B cell (primary cell): ENCODE measurements at regions not wholly inside any gene's neighbourhood (a gene's known extent, or its start where the extent isn't known, plus 50 kb on each side); places are given as distances from the start of the nearest gene placed in this dataset.

ENCODE experiments used
- ATAC-seq: fragments of 200-7000 bp; cut with Tn5 transposase; one replicate; pipeline ENCODE4 v1.10.0; 2021; ENCODE audit warnings: low read depth, mild to moderate bottlenecking, moderate number of reproducible peaks, moderate library complexity
- CTCF ChIA-PET: fragments of 350-600 bp; sonication (Branson Sonifier 250); formaldehyde crosslinking; loops from one replicate; lab custom pipeline; 2021; ENCODE audit warnings: antibody characterized with exemption, inconsistent platforms; lab: Charles Lee
- POLR2A ChIA-PET: fragments of 350-600 bp; sonication (Branson Sonifier 250); formaldehyde crosslinking; loops from one replicate; lab custom pipeline; 2021; ENCODE audit warnings: antibody characterized with exemption; lab: Charles Lee
- DNase-seq: peaks from one replicate; pipeline ENCODE4 v3.0.0; 2013
- H2AFZ ChIP-seq: 2 replicates; pipeline ENCODE4 v1.6.1; 2012; ENCODE audit warnings: mild to moderate bottlenecking, low read depth, low read length; ENCODE audit not compliant: insufficient read depth, poor library complexity, severe bottlenecking
- H3K27ac ChIP-seq, 2 donors: 1 replicate in 1 of 2; 2 replicates in 1 of 2; pipeline ENCODE4 v1.5.1; 2012 to 2013; ENCODE audit warnings: low read length in 2 of 2, mild to moderate bottlenecking in 2 of 2, moderate library complexity in 1 of 2
- H3K27me3 ChIP-seq, 4 experiments: fragments of 200-600 bp in 1 of 4; sonication (generic) in 1 of 4; replicated peaks in 1 of 4; 1 replicate in 2 of 4; 2 replicates in 2 of 4; pipeline versions ENCODE4 v1.6.1 to v1.7.0; 2013 to 2016; ENCODE audit warnings: low read length in 3 of 4, mild to moderate bottlenecking in 2 of 4, mixed read lengths in 1 of 4, moderate library complexity in 1 of 4; ENCODE audit not compliant: insufficient read depth in 4 of 4, control insufficient read depth in 3 of 4; ENCODE audit errors: control extremely low read depth in 1 of 4
- H3K36me3 ChIP-seq, 2 experiments: replicated peaks in 1 of 2; 1 replicate in 1 of 2; 2 replicates in 1 of 2; pipeline versions ENCODE4 v1.6.1 to v1.7.1; 2013; ENCODE audit warnings: low read length in 1 of 2; ENCODE audit not compliant: insufficient read depth in 2 of 2, control insufficient read depth in 1 of 2; ENCODE audit errors: control extremely low read depth in 1 of 2, extremely low read depth in 1 of 2
- H3K4me1 ChIP-seq, 2 donors: fragments of 200-600 bp in 1 of 2; sonication (generic) in 1 of 2; 1 replicate in 1 of 2; 2 replicates in 1 of 2; pipeline versions ENCODE4 v1.5.1 to v1.6.1; 2013 to 2017; ENCODE audit warnings: low read length in 2 of 2; ENCODE audit not compliant: control insufficient read depth in 2 of 2, insufficient read depth in 2 of 2
- H3K4me2 ChIP-seq: replicated peaks from 2 replicates; pipeline ENCODE3; 2012; ENCODE audit warnings: mild to moderate bottlenecking, low read depth, low read length; ENCODE audit not compliant: poor library complexity, severe bottlenecking
- H3K4me3 ChIP-seq, 5 experiments: fragments of 200-600 bp in 1 of 5; sonication (generic) in 1 of 5; 1 replicate in 3 of 5; 2 replicates in 2 of 5; pipeline versions ENCODE4 v1.5.1 to v1.7.0; 2011 to 2016; ENCODE audit warnings: low read length in 4 of 5, mild to moderate bottlenecking in 4 of 5, low read depth in 2 of 5, control low read depth in 1 of 5, moderate library complexity in 1 of 5; ENCODE audit not compliant: insufficient read depth in 1 of 5; ENCODE audit errors: control extremely low read depth in 1 of 5, extremely low read depth in 1 of 5
- H3K79me2 ChIP-seq: fragments of 200-600 bp; sonication (generic); one replicate; pipeline ENCODE4 v1.6.0; 2016; ENCODE audit warnings: low read length; ENCODE audit not compliant: control insufficient read depth, insufficient read depth
- H3K9ac ChIP-seq: fragments of 200-600 bp; sonication (generic); 2 replicates; pipeline ENCODE4 v1.6.1; 2017; ENCODE audit warnings: mild to moderate bottlenecking, low read length, moderate library complexity
- H3K9me3 ChIP-seq, 3 donors: one replicate each; pipeline versions ENCODE4 v1.6.1 to v1.7.1; 2013; ENCODE audit warnings: low read length in 2 of 3; ENCODE audit not compliant: control insufficient read depth in 2 of 3, insufficient read depth in 1 of 3; ENCODE audit errors: control extremely low read depth in 1 of 3
- H4K20me1 ChIP-seq: 2 replicates; pipeline ENCODE4 v1.6.0; 2012; ENCODE audit warnings: mild to moderate bottlenecking, low read length; ENCODE audit not compliant: insufficient read depth, control insufficient read depth, poor library complexity, severe bottlenecking
- H3K27ac Mint-ChIP-seq: one replicate; pipeline ENCODE4 v1.8.0; 2021; ENCODE audit warnings: mixed read lengths
- H3K27me3 Mint-ChIP-seq: one replicate; pipeline ENCODE4 v1.8.0; 2021; ENCODE audit warnings: mixed read lengths
- H3K4me1 Mint-ChIP-seq: one replicate; pipeline ENCODE4 v1.8.0; 2021; ENCODE audit warnings: mixed read lengths
- H3K4me3 Mint-ChIP-seq: one replicate; pipeline ENCODE4 v1.8.0; 2021; ENCODE audit warnings: mixed read lengths
- H3K9me3 Mint-ChIP-seq: one replicate; pipeline ENCODE4 v1.8.0; 2022; ENCODE audit warnings: mixed read lengths; ENCODE audit not compliant: insufficient read depth
- CTCF ChIP-seq: fragments of 200-600 bp; IDR thresholded peaks from one replicate; pipeline ENCODE4 v1.8.0; 2022; ENCODE audit warnings: antibody characterized with exemption, mild to moderate bottlenecking
- EZH2 ChIP-seq: IDR thresholded peaks from 2 replicates; pipeline ENCODE4 v1.6.1; 2012; ENCODE audit warnings: borderline replicate concordance, low read depth, mild to moderate bottlenecking, moderate library complexity, low read length; ENCODE audit not compliant: insufficient read depth, poor library complexity, severe bottlenecking
- WGBS: methylation state at CpG from one replicate; pipeline ENCODE4 v1.1.5; 2013; ENCODE audit warnings: missing lambda C conversion rate; ENCODE audit not compliant: insufficient coverage; 5-methylcytosine and 5-hydroxymethylcytosine counted together
- intact Hi-C: fragments of 100-400 bp; cut with micrococcal nuclease; formaldehyde crosslinking; loops from one replicate; pipeline ENCODE4 v1.10.0; 2022

GRCh38 chr7:21101541-21101940 is 314.9 kb upstream of the SP8 start:
- Histone ChIP-seq H3K9me3 (no peaks in the 10 kb centered on the region), H3K36me3 (no peaks in the 10 kb centered on the region), H3K4me1 (no peaks in the 10 kb centered on the region), H3K9ac (no peak overlapping the region), H3K27me3 (no peaks in the 10 kb centered on the region), H3K4me2 (no peak overlapping the region), H3K27ac (no peak overlapping the region), H4K20me1 (no peaks in the 10 kb centered on the region), H2AFZ (no peak overlapping the region), H3K4me3 (no peak overlapping the region), H3K79me2 (no peaks in the 10 kb centered on the region)
- intact Hi-C loops: no loop called here
- no peak overlapping the region for H3K4me3 Mint-ChIP-seq
- WGBS: 80% methylated on average over 1 of the region's 2 CpGs
- DNase-seq: no peak
- POLR2A ChIA-PET: no interaction called here
- H3K27me3 Mint-ChIP-seq: peaks cover 15% of the 10 kb centered on the region
- TF ChIP-seq CTCF (no peak), EZH2 (no peak)
- no peak for ATAC-seq
- no peaks in the 10 kb centered on the region for H3K4me1 Mint-ChIP-seq
- H3K9me3 Mint-ChIP-seq: no peaks in the 10 kb centered on the region
- CTCF ChIA-PET: no interaction called here
- no peak overlapping the region for H3K27ac Mint-ChIP-seq

GRCh38 chr7:21103426-21104123 is 316.9 kb upstream of the SP8 start:
- DNase-seq: no peak

More at GRCh38 chr7:21103426-21104123, 316.9 kb upstream of the SP8 start:
- Mint-ChIP-seq H3K27ac (no peak overlapping the region), H3K27me3 (peaks cover 13% of the 10 kb centered on the region), H3K4me1 (no peaks in the 10 kb centered on the region), H3K9me3 (no peaks in the 10 kb centered on the region), H3K4me3 (no peak overlapping the region)
- POLR2A ChIA-PET: no interaction called here
- no peak for ATAC-seq
- no peaks in the 10 kb centered on the region for H3K9me3 ChIP-seq
- no peaks in the 10 kb centered on the region for H3K4me1 ChIP-seq
- H3K36me3 ChIP-seq: no peaks in the 10 kb centered on the region
- H4K20me1 ChIP-seq: no peaks in the 10 kb centered on the region
- CTCF ChIA-PET: no interaction called here
- no peak overlapping the region for H3K4me3 ChIP-seq
- H3K9ac ChIP-seq: no peak overlapping the region
- no peaks in the 10 kb centered on the region for H3K79me2 ChIP-seq
- 83% methylated on average over 1 of the region's 4 CpGs for WGBS
- H3K27ac ChIP-seq: no peak overlapping the region
- H2AFZ ChIP-seq: no peak overlapping the region
- no peaks in the 10 kb centered on the region for H3K27me3 ChIP-seq
- intact Hi-C loops: no loop called here
- TF ChIP-seq CTCF (no peak), EZH2 (no peak)
- no peak overlapping the region for H3K4me2 ChIP-seq
